GM12878 (cell line): ENCODE measurements at regions not wholly inside any gene's neighbourhood (a gene's known extent, or its start where the extent isn't known, plus 50 kb on each side); places are given as distances from the start of the nearest gene placed in this dataset.

Source experiments
- ATAC-seq: fragments of 200-7000 bp; cut with Tn5 transposase; 3 replicates; pipeline ENCODE4 v1.9.1; 2020; ENCODE audit warnings: mild to moderate bottlenecking, moderate library complexity
- BruUV-seq: library from RNA; stranded (reverse); fragments of 400-500 nt; replicated peaks from 2 replicates; lab custom pipeline; 2021; lab: Mats Ljungman, UMichigan
- CTCF ChIA-PET: fragments of 300-600 bp; sonication (Branson Sonifier 250); formaldehyde crosslinking; extraction: SDS; loops from one replicate; lab custom pipeline; 2021; ENCODE audit warnings: inconsistent platforms; lab: Yijun Ruan, JAX
- POLR2A ChIA-PET: fragments of 350-600 bp; formaldehyde crosslinking; extraction: SDS; loops from one replicate; lab custom pipeline; 2021; ENCODE audit warnings: inconsistent platforms; lab: Charles Lee
- RAD21 ChIA-PET: fragments of 300-600 bp; sonication (Branson Sonifier 250); formaldehyde crosslinking; loops from one replicate; lab custom pipeline; 2023; ENCODE audit warnings: antibody characterized with exemption; ENCODE audit not compliant: unreplicated experiment; lab: Charles Lee
- SMC1A ChIA-PET: fragments of 300-600 bp; sonication (Branson Sonifier 250); formaldehyde crosslinking; loops from one replicate; lab custom pipeline; 2023; ENCODE audit not compliant: unreplicated experiment, uncharacterized antibody; lab: Charles Lee
- DNase-seq: peaks from one replicate; pipeline ENCODE4 v3.0.0-alpha.2; 2011; ENCODE audit warnings: low read depth, low spot score
- FAIRE-seq: peaks from 3 replicates; lab custom pipeline; 2011; peaks lifted over from hg19 to GRCh38; lab: Jason Lieb, UNC
- H2AFZ ChIP-seq: 2 replicates; pipeline ENCODE4 v1.6.0; 2011; ENCODE audit warnings: low read depth, low read length, control low read depth; ENCODE audit not compliant: control insufficient read depth
- H3K27ac ChIP-seq: 2 replicates; pipeline ENCODE4 v1.5.1; 2011; ENCODE audit warnings: control low read depth; ENCODE audit not compliant: control insufficient read depth, insufficient read depth
- H3K27me3 ChIP-seq, 2 experiments: replicated peaks in 1 of 2; 2 replicates each; pipeline versions ENCODE4 v1.6.0 to v1.6.1; 2011; ENCODE audit warnings: low read length in 1 of 2; ENCODE audit not compliant: control insufficient read depth in 2 of 2, insufficient read depth in 2 of 2
- H3K36me3 ChIP-seq, 2 experiments: 2 replicates each; pipeline ENCODE4 v1.5.1; 2011; ENCODE audit warnings: low read length in 1 of 2; ENCODE audit not compliant: control insufficient read depth in 2 of 2, insufficient read depth in 2 of 2
- H3K4me1 ChIP-seq: 2 replicates; pipeline ENCODE4 v1.6.1; 2011; ENCODE audit warnings: mild to moderate bottlenecking, low read length, moderate library complexity, mixed read lengths; ENCODE audit not compliant: control insufficient read depth, insufficient read depth
- H3K4me2 ChIP-seq: 2 replicates; pipeline ENCODE4 v1.6.0; 2011; ENCODE audit warnings: control low read depth; ENCODE audit not compliant: control insufficient read depth, insufficient read depth
- H3K4me3 ChIP-seq: fragments of 200-600 bp; sonication (generic); 2 replicates; pipeline ENCODE4 v1.5.1; 2016
- H3K79me2 ChIP-seq: 2 replicates; pipeline ENCODE4 v1.6.0; 2011; ENCODE audit warnings: low read length; ENCODE audit not compliant: control insufficient read depth, insufficient read depth
- H3K9ac ChIP-seq: 2 replicates; pipeline ENCODE4 v1.8.0; 2011; ENCODE audit warnings: low read length, control low read depth, mixed read lengths; ENCODE audit not compliant: control insufficient read depth, insufficient read depth
- H3K9me3 ChIP-seq: replicated peaks from 3 replicates; pipeline ENCODE4 v1.5.1; 2011; ENCODE audit warnings: mild to moderate bottlenecking, low read length; ENCODE audit not compliant: control insufficient read depth, insufficient read depth
- H4K20me1 ChIP-seq: 2 replicates; pipeline ENCODE4 v1.6.0; 2011; ENCODE audit not compliant: control insufficient read depth, insufficient read depth
- BHLHE40 ChIP-seq, 2 experiments: fragments of 450-650 bp in 1 of 2; IDR thresholded peaks; 2 replicates each; pipeline ENCODE4 v1.6.1; 2011 to 2017; ENCODE audit warnings: low read depth in 2 of 2, borderline replicate concordance in 1 of 2, improper control_type of control experiment in 1 of 2, low read length in 1 of 2, mild to moderate bottlenecking in 1 of 2
- IKZF2 ChIP-seq, 2 experiments: fragments of 450-650 bp; IDR thresholded peaks; 2 replicates each; pipeline ENCODE4 v1.6.1; 2017; ENCODE audit warnings: mild to moderate bottlenecking in 2 of 2, moderate library complexity in 2 of 2
- NR2F1 ChIP-seq: fragments of 450-650 bp; conservative IDR thresholded peaks from 2 replicates; pipeline ENCODE4 v1.6.1; 2017; ENCODE audit warnings: mild to moderate bottlenecking
- PAX8 ChIP-seq: fragments of 450-650 bp; IDR thresholded peaks from 2 replicates; pipeline ENCODE4 v1.6.1; 2017; ENCODE audit warnings: mild to moderate bottlenecking, moderate library complexity
- TCF7 ChIP-seq: IDR thresholded peaks from 2 replicates; pipeline ENCODE4 v1.6.1; 2014; ENCODE audit warnings: antibody characterized with exemption, borderline replicate concordance
- WGBS: methylation state at CpG from one replicate; pipeline ENCODE4 v1.1.6; 2016; ENCODE audit warnings: low lambda C conversion rate; ENCODE audit not compliant: insufficient replicate concordance, insufficient coverage; ENCODE audit errors: missing lambda C conversion rate; 5-methylcytosine and 5-hydroxymethylcytosine counted together
- in situ Hi-C: fragments of 300-500 bp; cut with MboI; formaldehyde crosslinking; loops from 9 replicates; pipeline ENCODE4 v1.14.3; 2018; ENCODE audit warnings: mixed read lengths
- intact Hi-C: fragments of 100-400 bp; cut with micrococcal nuclease; formaldehyde crosslinking; loops from one replicate; pipeline ENCODE4 v1.14.2; 2022; ENCODE audit not compliant: unreplicated experiment
- TF ChIP-seq, protein P1 (sequence below): fragments of 450-650 bp; IDR thresholded peaks from 2 replicates; pipeline ENCODE4 v1.6.1; 2017; ENCODE audit warnings: mild to moderate bottlenecking
- TF ChIP-seq, protein P2 (sequence below), 3 experiments: IDR thresholded peaks in 2 of 3; conservative IDR thresholded peaks in 1 of 3; 2 replicates each; pipeline ENCODE4 v1.5.1; 2011; ENCODE audit warnings: low read depth in 3 of 3, low read length in 3 of 3, mild to moderate bottlenecking in 3 of 3, control low read depth in 2 of 3, moderate library complexity in 2 of 3, inconsistent platforms in 1 of 3, mixed read lengths in 1 of 3; ENCODE audit not compliant: control insufficient read depth in 2 of 3, insufficient read depth in 1 of 3; ENCODE audit errors: extremely low read depth in 1 of 3

DNA sequence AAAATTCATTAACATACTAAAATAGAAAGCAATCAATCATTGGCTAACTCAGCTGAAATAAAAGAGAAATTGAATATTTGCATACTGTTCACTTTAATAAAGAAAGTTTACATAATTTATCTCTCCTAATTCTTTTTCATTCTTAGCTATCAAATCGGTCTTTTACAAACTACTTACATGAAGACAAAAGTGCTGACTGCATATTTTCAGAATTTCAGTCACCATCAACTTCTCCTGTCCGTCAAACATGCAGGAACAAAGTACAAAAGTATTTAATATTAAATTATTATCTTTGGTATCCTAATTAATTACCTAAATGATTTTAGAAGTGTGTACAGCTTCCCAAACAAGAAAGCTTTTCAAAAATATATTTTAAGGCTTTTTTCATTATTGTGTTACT, 248.4 kb downstream of the CYLC2 start (continued):
- TF ChIP-seq, protein P1, sequence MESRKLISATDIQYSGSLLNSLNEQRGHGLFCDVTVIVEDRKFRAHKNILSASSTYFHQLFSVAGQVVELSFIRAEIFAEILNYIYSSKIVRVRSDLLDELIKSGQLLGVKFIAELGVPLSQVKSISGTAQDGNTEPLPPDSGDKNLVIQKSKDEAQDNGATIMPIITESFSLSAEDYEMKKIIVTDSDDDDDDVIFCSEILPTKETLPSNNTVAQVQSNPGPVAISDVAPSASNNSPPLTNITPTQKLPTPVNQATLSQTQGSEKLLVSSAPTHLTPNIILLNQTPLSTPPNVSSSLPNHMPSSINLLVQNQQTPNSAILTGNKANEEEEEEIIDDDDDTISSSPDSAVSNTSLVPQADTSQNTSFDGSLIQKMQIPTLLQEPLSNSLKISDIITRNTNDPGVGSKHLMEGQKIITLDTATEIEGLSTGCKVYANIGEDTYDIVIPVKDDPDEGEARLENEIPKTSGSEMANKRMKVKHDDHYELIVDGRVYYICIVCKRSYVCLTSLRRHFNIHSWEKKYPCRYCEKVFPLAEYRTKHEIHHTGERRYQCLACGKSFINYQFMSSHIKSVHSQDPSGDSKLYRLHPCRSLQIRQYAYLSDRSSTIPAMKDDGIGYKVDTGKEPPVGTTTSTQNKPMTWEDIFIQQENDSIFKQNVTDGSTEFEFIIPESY = no peak
- TF ChIP-seq NR2F1 = no peak

DNA sequence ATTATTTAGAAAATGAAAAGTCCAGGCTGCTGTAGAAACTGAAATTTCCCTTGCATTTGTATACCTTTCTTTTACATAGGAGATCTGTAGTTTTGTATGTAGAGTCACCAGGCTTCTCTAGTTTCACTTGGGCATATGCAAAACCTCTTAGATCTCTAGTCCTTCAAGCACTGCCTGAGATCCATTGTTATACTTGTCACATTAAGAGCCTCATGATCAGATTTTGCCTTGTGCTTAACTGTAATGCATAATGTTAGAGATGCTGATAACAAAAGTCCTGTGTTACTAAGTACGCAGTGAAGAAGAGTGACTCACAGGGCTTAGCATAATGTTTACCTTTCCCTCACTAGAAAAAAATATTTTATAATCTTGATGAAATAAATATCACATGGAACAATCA, 250.2 kb downstream of the CYLC2 start:
- Histone ChIP-seq H3K9ac (no peak overlapping the region), H4K20me1 (no peaks in the 10 kb centered on the region), H3K4me2 (no peak overlapping the region), H3K27ac (no peak overlapping the region), H3K4me3 (no peak overlapping the region), H3K36me3 (no peaks in the 10 kb centered on the region), H3K4me1 (no peaks in the 10 kb centered on the region), H3K9me3 (no peaks in the 10 kb centered on the region), H3K79me2 (no peaks in the 10 kb centered on the region), H2AFZ (no peak overlapping the region), H3K27me3 (no peaks in the 10 kb centered on the region)
- DNase-seq (no peak), FAIRE-seq (no peak), ATAC-seq (no peak)
- ChIA-PET RAD21 (no interaction called here), POLR2A (no interaction called here), CTCF (no interaction called here), SMC1A (interaction anchor here (1.2 kb wide), 1 partner anchor 91 kb away, joined by 3 read pairs; no protein-coding TSS in a partner anchor)
- in situ Hi-C loops = no loop called here
- BruUV-seq = no TSS peak
- intact Hi-C loops = no loop called here
- 95% methylated on average over 1 of the region's 1 CpG for whole genome bisulfite sequencing
- TF ChIP-seq PAX8 = no peak
- TF ChIP-seq TCF7 = no peak
- TF ChIP-seq IKZF2 (IDR thresholded peaks at IDR 0.05) = no peak
- TF ChIP-seq, protein P2, sequence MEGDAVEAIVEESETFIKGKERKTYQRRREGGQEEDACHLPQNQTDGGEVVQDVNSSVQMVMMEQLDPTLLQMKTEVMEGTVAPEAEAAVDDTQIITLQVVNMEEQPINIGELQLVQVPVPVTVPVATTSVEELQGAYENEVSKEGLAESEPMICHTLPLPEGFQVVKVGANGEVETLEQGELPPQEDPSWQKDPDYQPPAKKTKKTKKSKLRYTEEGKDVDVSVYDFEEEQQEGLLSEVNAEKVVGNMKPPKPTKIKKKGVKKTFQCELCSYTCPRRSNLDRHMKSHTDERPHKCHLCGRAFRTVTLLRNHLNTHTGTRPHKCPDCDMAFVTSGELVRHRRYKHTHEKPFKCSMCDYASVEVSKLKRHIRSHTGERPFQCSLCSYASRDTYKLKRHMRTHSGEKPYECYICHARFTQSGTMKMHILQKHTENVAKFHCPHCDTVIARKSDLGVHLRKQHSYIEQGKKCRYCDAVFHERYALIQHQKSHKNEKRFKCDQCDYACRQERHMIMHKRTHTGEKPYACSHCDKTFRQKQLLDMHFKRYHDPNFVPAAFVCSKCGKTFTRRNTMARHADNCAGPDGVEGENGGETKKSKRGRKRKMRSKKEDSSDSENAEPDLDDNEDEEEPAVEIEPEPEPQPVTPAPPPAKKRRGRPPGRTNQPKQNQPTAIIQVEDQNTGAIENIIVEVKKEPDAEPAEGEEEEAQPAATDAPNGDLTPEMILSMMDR (IDR thresholded peaks at IDR 0.05 in 2 of 3, conservative IDR thresholded peaks at IDR 0.05 in 1 of 3; ENCODE audit: control insufficient read depth in 2 of 3, extremely low read depth in 1 of 3, insufficient read depth in 1 of 3, low read depth in 3 of 3, low read length in 3 of 3) = no peak
- no peak for TF ChIP-seq BHLHE40 (IDR thresholded peaks at IDR 0.05; ENCODE audit: borderline replicate concordance in 1 of 2, low read depth in 2 of 2, low read length in 1 of 2)
